Esophagus mucosa (tissue), 1 donor: ENCODE measurements at regions not wholly inside any gene's neighbourhood (a gene's known extent, or its start where the extent isn't known, plus 50 kb on each side); places are given as distances from the start of the nearest gene placed in this dataset.

Source experiments
- ATAC-seq: fragments of 200-7000 bp; cut with Tn5 transposase; one replicate; pipeline ENCODE4 v1.9.1; 2020
- donor health status: DM: yes; HTN: yes; CAD: no.

GRCh38 chr10:52442576-52442975 lies 128.5 kb downstream of the DKK1 start:
- ATAC-seq: peak; percentile 49

- peak; percentile 83 for ATAC-seq
Observed at GRCh38 chr10:52443419-52444388, 129.6 kb downstream of the DKK1 start.

GRCh38 chr10:52446391-52446790 lies 132.3 kb downstream of the DKK1 start:
- no peak for ATAC-seq

- ATAC-seq: peak; percentile 61
Observed at GRCh38 chr10:52447931-52448353, 133.9 kb downstream of the DKK1 start.

- no peak for ATAC-seq
Observed at GRCh38 chr10:52450762-52451291, 136.7 kb downstream of the DKK1 start.

GRCh38 chr10:52451817-52452216 lies 137.7 kb downstream of the DKK1 start:
- peak; percentile 78 for ATAC-seq

- no peak for ATAC-seq
Observed at GRCh38 chr10:52452600-52453493, 138.8 kb downstream of the DKK1 start.

- no peak for ATAC-seq
Observed at GRCh38 chr10:52453501-52453900, 139.4 kb downstream of the DKK1 start.

- ATAC-seq: no peak
Observed at GRCh38 chr10:52454491-52454890, 140.4 kb downstream of the DKK1 start.

- ATAC-seq: peak; percentile 45
Observed at GRCh38 chr10:52455098-52455497, 141.0 kb downstream of the DKK1 start.

- no peak for ATAC-seq
Observed at GRCh38 chr10:52459097-52459496, 145.0 kb downstream of the DKK1 start.

GRCh38 chr10:52463826-52464225 lies 149.7 kb downstream of the DKK1 start:
- ATAC-seq: no peak

GRCh38 chr10:52464368-52465124 lies 150.5 kb downstream of the DKK1 start:
- ATAC-seq: peak; percentile 90

- ATAC-seq: no peak
Observed at GRCh38 chr10:52465202-52465601, 151.1 kb downstream of the DKK1 start.

GRCh38 chr10:52466464-52466863 lies 152.4 kb downstream of the DKK1 start:
- no peak for ATAC-seq

GRCh38 chr10:52469970-52470705 lies 156.1 kb downstream of the DKK1 start:
- ATAC-seq: peak; percentile 48

- no peak for ATAC-seq
Observed at GRCh38 chr10:52472406-52473146, 158.5 kb downstream of the DKK1 start.

- ATAC-seq: peak; percentile 47
Observed at GRCh38 chr10:52474265-52474664, 160.2 kb downstream of the DKK1 start.

- no peak for ATAC-seq
Observed at GRCh38 chr10:52477305-52477704, 163.2 kb downstream of the DKK1 start.

- no peak for ATAC-seq
Observed at GRCh38 chr10:52479567-52479966, 165.5 kb downstream of the DKK1 start.
